ENCODE measurements at regions not wholly inside any gene's neighbourhood (a gene's known extent, or its start where the extent isn't known, plus 50 kb on each side); places are given as distances from the start of the nearest gene placed in this dataset.

DNA sequence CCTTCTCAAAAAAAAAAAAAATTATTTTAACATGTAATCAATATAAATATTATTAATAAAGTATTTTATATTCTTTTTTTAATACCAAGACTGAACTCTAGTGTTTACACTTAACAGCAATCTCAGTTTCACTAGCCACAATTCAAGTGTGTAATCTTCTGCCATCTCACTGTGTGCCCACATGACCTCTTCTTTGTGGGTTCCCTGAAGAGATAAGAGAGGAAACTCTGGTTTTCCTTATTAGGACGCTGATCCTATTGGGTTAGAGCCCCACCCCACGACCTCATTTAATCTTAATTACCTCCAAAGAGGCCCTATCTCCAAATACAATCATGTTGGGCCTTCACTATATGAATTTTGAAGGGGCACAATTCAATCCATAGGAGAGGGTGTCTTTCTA lies 177.6 kb downstream of the STK31 start:
- H3K4me3 ChIP-seq = no peak overlapping the region
- ATAC-seq (no peak), DNase-seq (no peak)
- no peaks in the 10 kb centered on the region for H3K27me3 ChIP-seq (ENCODE audit: insufficient read depth in 3 of 3, low read length in 2 of 3)
- H3K9me3 ChIP-seq = no peaks in the 10 kb centered on the region
- no peak for TF ChIP-seq CTCF (IDR thresholded peaks at IDR 0.05)
- WGBS, 3 donors = 47 to 75% (median 64%) methylated on average over 2 of the region's 2 CpGs
- no peaks in the 10 kb centered on the region for H3K36me3 ChIP-seq (ENCODE audit: insufficient read depth in 1 of 2, low read depth in 1 of 2)
- no peak overlapping the region for H3K27ac ChIP-seq
- H3K4me1 ChIP-seq = no peaks in the 10 kb centered on the region
- intact Hi-C loops (cut with DNase I) = no loop called here

DNA sequence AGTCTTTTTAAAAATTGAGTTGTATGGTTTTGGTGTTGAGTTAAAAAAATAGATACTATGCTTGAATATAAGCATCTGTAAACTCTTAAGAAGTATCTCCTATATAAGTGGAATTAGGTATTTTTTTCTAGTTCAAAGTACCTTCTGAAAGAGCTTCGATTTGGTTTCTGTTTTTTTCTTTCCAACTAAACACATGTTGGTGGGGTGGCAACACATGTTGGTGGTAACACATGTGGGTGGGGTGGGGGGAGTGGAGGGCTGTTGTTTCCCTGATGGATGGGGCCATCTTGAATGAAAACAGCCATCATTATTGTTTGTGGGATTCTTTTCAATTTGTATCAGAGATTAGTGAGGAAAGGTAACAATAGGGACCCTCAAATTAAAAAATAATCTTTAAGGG lies 178.9 kb downstream of the STK31 start:
- intact Hi-C loops (cut with DNase I) = no loop called here

DNA sequence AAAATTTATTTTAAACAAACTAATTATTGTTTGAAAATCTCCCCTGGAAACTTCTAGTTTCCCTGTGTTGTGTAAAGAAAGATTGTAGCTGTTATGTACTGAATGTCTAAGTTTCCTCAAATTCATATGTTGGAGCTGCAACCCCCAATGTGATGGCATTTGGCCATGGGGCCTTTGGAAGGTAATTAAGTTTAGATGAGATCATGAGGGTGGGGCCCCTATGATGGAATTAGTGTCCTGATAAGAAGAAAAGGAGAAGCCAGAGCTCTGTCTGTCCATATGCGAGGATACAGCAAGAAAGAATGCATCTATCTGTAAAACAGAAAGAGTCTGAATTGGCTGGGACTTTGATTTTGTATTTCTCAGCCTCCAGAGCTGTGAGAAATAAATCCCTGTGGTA lies 179.5 kb downstream of the STK31 start:
- 91 to 95% (median 93%) methylated on average over 1 of the region's 1 CpG for WGBS, 3 donors
- intact Hi-C loops (cut with DNase I) = no loop called here
- Histone ChIP-seq H3K36me3 (ENCODE audit: insufficient read depth in 1 of 2, low read depth in 1 of 2) (no peaks in the 10 kb centered on the region), H3K4me1 (no peaks in the 10 kb centered on the region), H3K27ac (no peak overlapping the region), H3K27me3 (ENCODE audit: insufficient read depth in 3 of 3, low read length in 2 of 3) (no peaks in the 10 kb centered on the region), H3K4me3 (no peak overlapping the region), H3K9me3 (no peaks in the 10 kb centered on the region)
- TF ChIP-seq CTCF (IDR thresholded peaks at IDR 0.05) = no peak
- no peak for DNase-seq
- no peak for ATAC-seq

More for the DNA sequence above, 178.9 kb downstream of the STK31 start:
- no peaks in the 10 kb centered on the region for H3K27me3 ChIP-seq (ENCODE audit: insufficient read depth in 3 of 3, low read length in 2 of 3)
- WGBS, 3 donors = 71 to 81% (median 79%) methylated on average over 1 of the region's 1 CpG
- TF ChIP-seq CTCF (IDR thresholded peaks at IDR 0.05) = no peak
- H3K9me3 ChIP-seq = no peaks in the 10 kb centered on the region
- ATAC-seq (no peak), DNase-seq (no peak)
- no peaks in the 10 kb centered on the region for H3K4me1 ChIP-seq
- H3K36me3 ChIP-seq (ENCODE audit: insufficient read depth in 1 of 2, low read depth in 1 of 2) = no peaks in the 10 kb centered on the region
- H3K4me3 ChIP-seq = no peak overlapping the region
- H3K27ac ChIP-seq = no peak overlapping the region

DNA sequence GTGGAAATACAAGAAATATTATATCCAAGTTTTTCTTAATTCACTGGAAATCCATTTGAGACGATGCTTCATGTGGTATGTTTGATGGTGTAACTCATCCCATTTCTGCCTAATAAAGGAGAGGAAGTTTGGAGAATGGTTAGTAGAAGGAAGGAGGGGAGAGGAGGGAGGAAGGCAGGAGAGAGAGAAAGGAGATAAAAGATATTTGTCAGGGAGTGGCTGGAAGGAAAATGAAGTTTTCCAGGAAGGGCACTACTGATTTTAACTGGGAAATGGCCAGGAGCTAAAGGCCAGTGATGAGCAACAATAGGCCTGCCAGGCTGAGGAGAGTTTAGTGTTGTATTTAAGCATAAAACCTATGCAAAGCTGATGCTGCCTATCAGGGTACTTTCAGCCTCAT lies 182.0 kb downstream of the STK31 start:
- WGBS, 3 donors = 35 to 48% (median 42%) methylated on average over 1 of the region's 1 CpG
- H3K4me3 ChIP-seq = no peak overlapping the region
- no peaks in the 10 kb centered on the region for H3K9me3 ChIP-seq
- H3K4me1 ChIP-seq = no peaks in the 10 kb centered on the region
- no peaks in the 10 kb centered on the region for H3K36me3 ChIP-seq (ENCODE audit: insufficient read depth in 1 of 2, low read depth in 1 of 2)
- no peaks in the 10 kb centered on the region for H3K27me3 ChIP-seq (ENCODE audit: insufficient read depth in 3 of 3, low read length in 2 of 3)
- ATAC-seq (no peak), DNase-seq (no peak)
- H3K27ac ChIP-seq = no peak overlapping the region
- intact Hi-C loops (cut with DNase I) = no loop called here
- TF ChIP-seq CTCF (IDR thresholded peaks at IDR 0.05) = no peak

DNA sequence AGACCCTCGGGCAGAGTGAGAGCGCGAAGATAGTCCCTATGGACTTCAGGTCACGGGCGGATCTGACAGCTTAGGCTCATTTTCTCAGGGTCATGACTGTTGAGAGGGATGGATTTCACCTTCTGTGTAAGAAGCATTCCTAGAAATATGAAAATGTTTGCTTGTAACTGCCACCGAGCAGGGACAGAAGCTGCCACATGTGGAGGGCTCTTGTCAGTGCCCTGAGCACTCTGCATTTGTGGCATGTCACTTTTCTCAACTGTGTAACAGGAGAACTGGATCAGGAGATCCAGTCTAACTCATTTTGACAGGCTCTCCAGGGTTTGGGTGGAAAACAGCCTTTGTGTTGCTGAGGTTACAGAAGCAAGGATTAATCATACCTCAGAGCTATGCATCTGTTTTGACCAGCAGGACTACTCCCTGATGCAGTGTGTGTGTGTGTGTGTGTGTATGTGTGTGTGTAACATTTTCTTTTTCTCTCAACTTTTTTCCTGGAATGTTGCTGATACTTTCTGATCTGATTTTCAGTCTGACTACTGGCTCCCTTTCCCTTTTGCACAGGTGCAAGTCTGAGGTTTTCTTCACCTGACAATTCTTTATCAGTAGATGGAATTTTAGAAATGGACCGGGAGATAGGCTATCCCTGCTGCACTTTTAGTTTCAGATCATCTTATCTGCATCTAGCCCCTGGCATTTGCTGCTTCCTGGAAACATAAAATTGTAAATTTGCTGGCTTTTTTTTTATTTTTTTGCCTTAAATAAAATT lies 183.3 kb downstream of the STK31 start:
- DNase-seq (no peak), ATAC-seq (no peak)
- Histone ChIP-seq H3K27me3 (ENCODE audit: insufficient read depth in 3 of 3, low read length in 2 of 3) (no peaks in the 10 kb centered on the region), H3K4me3 (no peak overlapping the region), H3K36me3 (ENCODE audit: insufficient read depth in 1 of 2, low read depth in 1 of 2) (no peaks in the 10 kb centered on the region), H3K4me1 (no peaks in the 10 kb centered on the region), H3K9me3 (no peaks in the 10 kb centered on the region), H3K27ac (no peak overlapping the region)
- intact Hi-C loops (cut with DNase I) = no loop called here
- TF ChIP-seq CTCF (IDR thresholded peaks at IDR 0.05) = no peak
- WGBS, 3 donors = 60 to 64% (median 63%) methylated on average over 7 of the region's 7 CpGs

All from psoas muscle (tissue), 7 donors.